ENCODE measurements at regions not wholly inside any gene's neighbourhood (a gene's known extent, or its start where the extent isn't known, plus 50 kb on each side); places are given as distances from the start of the nearest gene placed in this dataset.

DNA sequence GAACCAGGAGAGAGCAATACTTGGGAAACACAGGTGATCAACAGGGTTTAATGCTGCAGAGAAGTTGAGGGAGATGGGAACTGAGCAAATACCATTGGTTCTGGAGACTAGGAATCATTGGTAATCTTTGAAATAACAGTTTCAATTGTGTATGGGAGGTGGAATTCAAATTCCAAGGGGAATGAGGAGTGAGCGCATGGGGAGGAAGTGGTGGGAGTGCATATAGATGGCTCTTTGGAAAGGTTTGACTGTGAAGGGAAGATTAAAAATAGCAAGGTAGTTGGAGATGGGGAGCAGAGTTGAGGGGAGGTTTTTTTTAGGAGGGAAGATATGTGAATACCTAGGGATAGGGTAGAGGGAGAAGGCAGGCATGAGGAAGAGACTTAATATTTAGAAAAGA, 51.1 kb upstream of the ROPN1 start:
- Histone ChIP-seq H3K4me3 (no peak overlapping the region), H3K27ac (no peak overlapping the region), H3K9me3 (no peaks in the 10 kb centered on the region), H3K27me3 (no peaks in the 10 kb centered on the region), H3K4me1 (peaks cover 0 to 4% of the 10 kb centered on the region in 2 donors), H3K36me3 (no peaks in the 10 kb centered on the region)
- DNase-seq (ENCODE audit: low spot score) = no peak
- TF ChIP-seq, protein P1, sequence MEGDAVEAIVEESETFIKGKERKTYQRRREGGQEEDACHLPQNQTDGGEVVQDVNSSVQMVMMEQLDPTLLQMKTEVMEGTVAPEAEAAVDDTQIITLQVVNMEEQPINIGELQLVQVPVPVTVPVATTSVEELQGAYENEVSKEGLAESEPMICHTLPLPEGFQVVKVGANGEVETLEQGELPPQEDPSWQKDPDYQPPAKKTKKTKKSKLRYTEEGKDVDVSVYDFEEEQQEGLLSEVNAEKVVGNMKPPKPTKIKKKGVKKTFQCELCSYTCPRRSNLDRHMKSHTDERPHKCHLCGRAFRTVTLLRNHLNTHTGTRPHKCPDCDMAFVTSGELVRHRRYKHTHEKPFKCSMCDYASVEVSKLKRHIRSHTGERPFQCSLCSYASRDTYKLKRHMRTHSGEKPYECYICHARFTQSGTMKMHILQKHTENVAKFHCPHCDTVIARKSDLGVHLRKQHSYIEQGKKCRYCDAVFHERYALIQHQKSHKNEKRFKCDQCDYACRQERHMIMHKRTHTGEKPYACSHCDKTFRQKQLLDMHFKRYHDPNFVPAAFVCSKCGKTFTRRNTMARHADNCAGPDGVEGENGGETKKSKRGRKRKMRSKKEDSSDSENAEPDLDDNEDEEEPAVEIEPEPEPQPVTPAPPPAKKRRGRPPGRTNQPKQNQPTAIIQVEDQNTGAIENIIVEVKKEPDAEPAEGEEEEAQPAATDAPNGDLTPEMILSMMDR (IDR thresholded peaks at IDR 0.05) = no peak

DNA sequence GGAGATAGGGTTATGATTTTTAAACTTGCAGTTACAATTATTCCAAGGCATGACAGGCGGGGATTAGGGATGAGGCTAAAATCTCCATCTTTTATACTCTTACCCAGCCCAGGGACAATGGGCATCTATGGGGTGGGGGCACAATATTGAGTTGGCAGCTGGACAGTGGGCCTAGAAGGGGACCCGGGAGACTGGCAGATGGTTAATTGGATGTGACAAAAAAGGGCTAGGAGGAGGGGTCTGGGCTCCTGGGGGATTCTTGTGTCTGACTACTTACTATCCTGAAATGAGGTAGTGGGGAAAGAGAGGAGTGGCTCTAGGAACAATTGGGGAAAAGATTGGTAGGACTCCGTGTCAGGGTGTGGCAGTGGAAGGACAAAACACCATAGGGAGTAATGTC, 53.0 kb upstream of the ROPN1 start:
- Histone ChIP-seq H3K4me1 (no peaks in the 10 kb centered on the region), H3K36me3 (no peaks in the 10 kb centered on the region), H3K9me3 (no peaks in the 10 kb centered on the region), H3K27ac (no peak overlapping the region), H3K27me3 (no peaks in the 10 kb centered on the region), H3K4me3 (no peak overlapping the region)
- no peak for DNase-seq (ENCODE audit: low spot score)
- TF ChIP-seq, protein P1 (IDR thresholded peaks at IDR 0.05) = no peak

DNA sequence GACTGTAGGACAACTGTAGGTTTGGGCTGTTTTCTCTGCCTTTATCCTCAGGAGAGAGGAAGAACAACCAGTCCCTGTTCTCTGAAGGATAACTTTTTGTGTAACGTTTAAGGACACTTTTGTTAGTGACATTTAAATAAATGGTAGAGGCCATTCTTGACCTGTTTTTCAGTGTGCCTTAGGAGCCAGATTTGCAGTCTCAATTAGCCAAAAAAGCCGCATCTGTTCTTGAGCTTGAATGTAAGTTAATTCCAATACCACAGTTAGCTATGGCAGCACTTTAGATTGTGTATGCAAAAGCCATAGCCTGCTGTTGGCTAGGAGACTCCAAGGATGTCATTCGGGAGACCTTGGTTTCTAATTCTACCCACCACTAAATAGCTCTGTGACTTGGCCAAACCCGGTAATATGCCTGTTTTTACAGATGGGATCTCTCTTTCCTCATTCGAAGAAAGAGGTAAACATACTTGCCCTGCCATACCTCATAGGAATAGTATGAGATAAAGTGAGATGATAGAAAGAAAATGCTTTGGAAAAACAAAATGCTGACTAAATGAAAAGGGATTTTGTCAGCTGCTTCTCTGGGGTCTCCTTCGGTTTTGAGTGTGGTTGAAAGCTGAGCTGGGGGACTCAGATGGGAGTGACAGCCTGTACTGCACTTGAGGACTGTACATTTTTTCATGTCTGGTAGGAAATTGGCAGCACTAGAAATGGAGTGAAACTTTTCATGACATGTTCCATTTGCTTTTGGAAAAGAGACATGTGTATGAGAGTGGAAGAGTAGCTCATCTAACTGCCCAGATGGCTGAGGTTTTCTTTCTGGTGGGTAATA, 57.3 kb upstream of the ROPN1 start:
- Histone ChIP-seq H3K27me3 (no peaks in the 10 kb centered on the region), H3K4me1 (no peaks in the 10 kb centered on the region), H3K9me3 (no peaks in the 10 kb centered on the region), H3K4me3 (no peak overlapping the region), H3K27ac (no peak overlapping the region), H3K36me3 (no peaks in the 10 kb centered on the region)
- TF ChIP-seq, protein P1 (IDR thresholded peaks at IDR 0.05) = no peak
- DNase-seq (ENCODE audit: low spot score) = no peak

DNA sequence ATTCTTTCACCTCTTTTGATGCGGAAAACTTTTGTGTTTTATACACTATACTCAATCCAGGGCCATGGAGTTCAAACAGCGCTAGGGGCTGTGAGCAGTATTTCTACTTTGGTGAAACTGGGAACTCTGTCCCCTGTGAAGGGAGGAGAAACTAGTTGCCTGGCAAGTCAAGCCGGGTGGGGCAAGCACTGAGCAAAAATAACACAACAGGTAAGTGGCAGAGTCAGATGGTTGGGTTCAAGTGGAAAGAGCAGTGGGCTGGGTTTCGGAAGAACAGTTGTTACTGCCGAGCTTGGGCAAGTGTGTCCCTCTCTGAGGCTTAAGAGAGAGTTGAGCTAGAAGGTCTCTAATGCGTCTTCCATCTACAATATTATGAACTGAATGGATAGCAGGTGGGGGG, 59.7 kb upstream of the ROPN1 start:
- Histone ChIP-seq H3K27ac (no peak overlapping the region), H3K27me3 (no peaks in the 10 kb centered on the region), H3K36me3 (no peaks in the 10 kb centered on the region), H3K9me3 (no peaks in the 10 kb centered on the region), H3K4me3 (no peak overlapping the region), H3K4me1 (peaks cover 0 to 8% of the 10 kb centered on the region in 2 donors)
- TF ChIP-seq, protein P1 (IDR thresholded peaks at IDR 0.05) = no peak
- peak; percentile 5 for DNase-seq (ENCODE audit: low spot score)

DNA sequence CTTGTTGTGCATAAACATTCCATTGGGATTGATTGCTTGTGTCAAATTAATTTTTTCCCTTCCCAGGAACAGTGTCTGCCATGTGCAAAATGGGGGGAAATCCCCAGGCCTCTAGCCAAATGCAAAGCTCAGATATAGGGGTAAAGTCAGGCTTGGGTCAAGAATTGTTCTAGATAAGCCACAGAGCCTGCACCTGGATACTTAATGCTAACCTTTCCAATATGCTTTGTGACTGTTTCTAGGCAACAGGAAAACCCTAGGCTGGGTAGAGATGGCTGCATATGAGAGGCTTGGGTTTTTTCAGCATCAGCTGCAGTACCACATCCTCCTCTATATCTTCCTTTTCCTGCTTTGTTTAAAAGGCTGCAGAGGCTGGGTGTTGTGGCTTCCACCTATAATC, 61.9 kb upstream of the ROPN1 start:
- Histone ChIP-seq H3K27ac (no peak overlapping the region), H3K36me3 (no peaks in the 10 kb centered on the region), H3K4me3 (no peak overlapping the region), H3K4me1 (peaks cover 0 to 22% of the 10 kb centered on the region in 2 donors), H3K9me3 (no peaks in the 10 kb centered on the region), H3K27me3 (no peaks in the 10 kb centered on the region)
- no peak for DNase-seq (ENCODE audit: low spot score)
- TF ChIP-seq, protein P1 (IDR thresholded peaks at IDR 0.05) = no peak

DNA sequence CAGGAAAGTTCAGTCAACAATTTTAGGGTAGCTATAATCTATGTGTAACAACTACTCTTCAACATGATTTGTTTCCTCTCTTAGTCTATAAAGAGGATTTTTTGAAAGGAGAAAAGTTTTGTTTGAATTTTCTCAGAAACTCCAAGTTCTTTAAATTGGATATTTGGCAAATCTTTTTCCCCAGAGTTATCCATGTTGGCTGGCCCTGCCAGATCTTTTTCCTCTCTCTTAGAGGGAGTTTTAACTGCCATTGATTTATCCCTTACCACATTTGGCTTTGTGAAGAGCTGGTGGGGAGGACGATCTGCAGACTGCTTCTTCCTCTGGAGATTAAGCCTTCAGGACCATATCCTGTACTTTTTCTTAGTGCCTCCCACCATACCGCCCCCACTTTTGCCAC, 64.9 kb upstream of the ROPN1 start:
- Histone ChIP-seq H3K9me3 (no peaks in the 10 kb centered on the region), H3K36me3 (no peaks in the 10 kb centered on the region), H3K4me3 (no peak overlapping the region), H3K4me1 (peaks cover 0 to 22% of the 10 kb centered on the region in 2 donors), H3K27ac (no peak overlapping the region), H3K27me3 (no peaks in the 10 kb centered on the region)
- no peak for DNase-seq (ENCODE audit: low spot score)
- TF ChIP-seq, protein P1 (IDR thresholded peaks at IDR 0.05) = no peak

All from right atrium auricular region (tissue), 2 donors.